HG03064 (cell line): ENCODE measurements at regions not wholly inside any gene's neighbourhood (a gene's known extent, or its start where the extent isn't known, plus 50 kb on each side); places are given as distances from the start of the nearest gene placed in this dataset.
"Not testable (repeated sequence)": the region's sequence is repeated elsewhere in the genome, so short reads cannot be mapped to it uniquely, and the experiment has no call there.

ENCODE experiments used
- ATAC-seq: cut with Tn5 transposase; IDR thresholded peaks from one replicate; pipeline ENCODE4 v1.9.1; 2021; ENCODE audit warnings: low read depth; ENCODE audit not compliant: unreplicated experiment

DNA sequence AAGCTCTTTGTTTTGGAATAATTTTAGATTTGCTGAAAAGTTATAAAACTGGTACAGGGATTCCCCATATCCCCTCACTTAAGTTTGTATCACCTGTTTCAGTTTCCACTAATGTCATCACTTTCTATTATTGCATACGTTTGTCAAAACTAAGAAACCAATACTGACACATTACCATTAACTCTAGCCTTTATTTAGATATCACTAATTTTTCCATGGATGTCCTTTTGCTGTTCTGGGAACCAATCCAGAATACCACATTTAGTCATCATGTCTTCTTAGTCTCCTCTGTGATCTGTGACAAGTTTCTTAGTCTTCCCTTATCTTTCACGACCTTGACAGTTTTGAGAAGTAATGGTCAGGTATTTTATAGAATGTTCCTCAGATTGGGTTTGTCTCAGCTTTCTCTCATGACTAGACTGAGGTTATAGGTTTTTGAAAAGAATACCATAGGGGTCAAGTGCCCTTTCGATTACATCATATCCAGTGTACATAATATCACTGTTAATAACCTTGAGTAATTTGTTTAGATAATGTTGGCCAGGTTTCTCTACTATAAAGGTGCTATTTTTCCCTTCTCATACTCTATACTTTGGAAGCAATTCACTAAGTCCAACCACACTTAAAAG is 51.9 kb upstream of the NMUR2 start:
- ATAC-seq = peak; percentile 65

GRCh38 chr5:152462021-152462721 is 57.1 kb upstream of the NMUR2 start:
- ATAC-seq = peak; percentile 80

DNA sequence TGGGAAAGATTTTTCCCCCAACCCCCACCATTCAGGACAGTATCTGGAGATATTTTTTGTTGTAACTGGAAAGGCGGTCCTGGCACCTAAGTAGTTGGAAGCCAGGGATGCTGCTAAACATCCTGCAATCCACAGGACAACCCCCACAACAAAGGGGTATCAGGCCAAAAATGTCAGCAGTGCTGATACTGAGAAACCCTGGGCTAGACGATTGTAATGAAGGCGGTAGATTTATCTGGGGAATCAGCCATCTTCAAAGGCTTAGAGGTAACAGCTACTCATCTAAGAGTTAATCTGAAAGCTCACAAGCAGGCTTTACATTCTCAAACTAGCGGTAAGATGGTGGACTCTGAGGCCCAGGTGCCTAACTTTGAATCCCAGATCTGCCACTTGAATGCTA is 59.0 kb upstream of the NMUR2 start:
- no peak for ATAC-seq

DNA sequence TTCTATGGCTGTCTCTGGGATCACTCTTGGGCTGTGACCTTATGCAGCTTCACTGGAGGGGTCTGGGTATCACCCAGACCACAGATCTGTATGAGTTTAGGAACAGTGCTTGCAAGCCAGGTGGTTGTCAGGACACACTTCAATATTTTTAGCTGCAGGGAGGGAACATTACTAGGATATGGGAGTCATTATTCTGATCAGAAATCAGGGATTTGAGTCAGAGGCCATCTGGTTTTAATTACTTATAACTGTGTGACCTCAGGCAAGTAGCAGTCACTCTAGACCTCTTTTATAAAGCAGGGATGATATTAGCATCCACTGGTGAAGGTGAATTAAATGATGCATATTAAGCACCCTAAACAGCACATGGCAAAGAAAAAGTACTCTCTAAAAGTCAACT is 60.1 kb upstream of the NMUR2 start:
- no peak for ATAC-seq

DNA sequence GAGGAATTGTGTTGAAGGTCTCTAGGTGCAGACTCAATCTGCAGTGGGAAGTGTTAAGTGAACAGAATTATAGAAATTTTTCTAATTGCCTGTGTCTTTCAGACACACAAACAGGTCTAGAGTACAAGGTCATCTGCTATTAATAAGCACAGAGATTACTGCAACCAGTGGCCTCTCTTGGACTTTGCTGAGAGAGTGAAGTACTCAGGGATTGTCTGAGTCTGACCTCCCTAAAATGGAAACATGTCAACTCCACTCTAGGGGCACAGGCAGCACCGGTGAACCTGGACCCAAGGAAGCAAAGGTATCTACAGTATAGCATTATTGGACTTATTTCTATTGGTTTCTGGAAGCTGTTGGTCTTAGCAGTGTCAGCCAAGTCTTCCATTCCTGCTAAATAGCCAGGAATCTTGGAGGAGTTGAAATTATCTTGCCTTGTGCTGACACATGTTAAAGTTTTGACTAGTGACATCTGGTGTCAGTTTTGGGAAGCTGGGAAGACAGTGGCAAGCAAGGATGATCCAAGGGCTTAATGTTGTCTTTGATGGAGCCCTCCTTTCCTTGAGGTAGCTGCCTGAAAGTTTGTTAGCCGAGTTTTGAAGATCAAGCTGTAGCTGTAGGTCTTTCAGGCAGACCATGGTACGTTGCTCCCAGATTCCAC is 61.1 kb upstream of the NMUR2 start:
- no peak for ATAC-seq

- no peak for ATAC-seq
Observed at GRCh38 chr5:152470167-152470566, 65.1 kb upstream of the NMUR2 start.

GRCh38 chr5:152472083-152472482 is 67.0 kb upstream of the NMUR2 start:
- no peak for ATAC-seq

DNA sequence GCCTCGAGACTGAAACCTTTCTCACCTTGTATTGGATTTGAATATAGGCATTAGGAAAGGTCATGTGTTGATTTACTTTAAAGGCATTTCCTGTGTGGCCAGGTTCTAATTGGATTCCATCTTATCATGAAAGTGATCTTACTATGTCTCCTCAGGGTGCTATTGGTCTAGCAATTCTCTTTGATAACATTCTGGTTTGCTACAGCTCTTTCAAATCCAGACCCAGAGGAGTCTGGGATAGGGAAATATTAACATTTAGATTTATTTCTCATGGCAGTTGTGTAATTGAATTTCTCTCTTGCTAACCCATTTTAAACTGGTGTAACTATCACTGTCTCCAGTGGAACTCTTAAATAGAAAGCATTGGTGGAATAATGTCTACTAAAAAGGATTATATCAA is 69.9 kb upstream of the NMUR2 start:
- no peak for ATAC-seq

DNA sequence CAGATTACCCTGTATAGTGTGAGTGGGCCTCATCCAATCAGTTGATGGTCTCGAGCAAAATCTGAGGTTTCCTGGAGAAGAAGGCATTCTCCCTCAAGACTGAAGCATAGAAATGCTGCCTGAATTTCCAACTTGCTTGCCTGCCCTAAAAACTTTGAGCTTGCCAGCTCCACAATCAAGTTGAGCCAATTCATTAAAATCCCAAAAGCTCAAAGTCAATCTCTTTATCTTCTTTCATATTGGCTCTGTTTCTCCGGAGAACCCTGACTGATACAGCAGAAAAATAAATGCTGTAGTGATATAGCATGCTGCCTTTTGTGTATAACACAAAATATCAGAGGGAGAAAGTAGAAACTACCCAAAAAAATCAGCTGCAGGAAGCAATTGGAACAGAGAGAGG is 72.5 kb upstream of the NMUR2 start:
- no peak for ATAC-seq

DNA sequence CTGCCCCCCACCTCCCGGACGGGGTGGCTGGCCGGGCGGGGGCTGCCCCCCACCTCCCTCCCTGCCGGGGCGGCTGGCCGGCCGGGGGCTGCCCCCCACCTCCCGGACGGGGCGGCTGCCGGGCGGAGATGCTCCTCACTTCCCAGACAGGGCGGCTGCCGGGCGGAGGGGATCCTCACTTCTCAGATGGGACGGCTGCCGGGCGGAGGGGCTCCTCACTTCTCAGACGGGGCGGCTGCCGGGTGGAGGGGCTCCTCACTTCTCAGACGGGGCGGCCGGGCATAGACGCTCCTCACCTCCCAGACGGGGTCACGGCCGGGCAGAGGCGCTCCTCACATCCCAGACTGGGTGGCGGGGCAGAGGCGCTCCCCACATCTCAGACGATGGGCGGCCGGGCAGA is 74.8 kb upstream of the NMUR2 start:
- ATAC-seq = not testable (repeated sequence)

DNA sequence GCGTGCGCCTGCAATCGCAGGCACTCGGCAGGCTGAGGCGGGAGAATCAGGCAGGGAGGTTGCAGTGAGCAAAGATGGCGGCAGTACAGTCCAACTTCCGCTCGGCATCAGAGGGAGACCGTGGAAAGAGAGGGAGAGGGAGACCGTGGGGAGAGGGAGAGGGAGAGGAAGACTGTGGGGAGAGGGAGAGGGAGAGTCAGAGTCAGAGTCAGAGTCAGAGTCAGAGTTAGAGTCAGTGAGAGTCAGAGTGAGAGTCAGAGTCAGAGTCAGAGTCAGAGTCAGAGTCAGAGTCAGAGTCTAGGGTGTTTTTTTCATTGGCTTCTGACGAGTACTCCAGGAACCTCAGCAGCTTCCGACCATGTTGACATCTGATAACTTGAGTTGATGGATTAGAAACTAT is 75.6 kb upstream of the NMUR2 start:
- not testable (repeated sequence) for ATAC-seq

- no peak for ATAC-seq
Observed at GRCh38 chr5:152487130-152487529, 82.1 kb upstream of the NMUR2 start.

- no peak for ATAC-seq
Observed at GRCh38 chr5:152488869-152489268, 83.8 kb upstream of the NMUR2 start.

DNA sequence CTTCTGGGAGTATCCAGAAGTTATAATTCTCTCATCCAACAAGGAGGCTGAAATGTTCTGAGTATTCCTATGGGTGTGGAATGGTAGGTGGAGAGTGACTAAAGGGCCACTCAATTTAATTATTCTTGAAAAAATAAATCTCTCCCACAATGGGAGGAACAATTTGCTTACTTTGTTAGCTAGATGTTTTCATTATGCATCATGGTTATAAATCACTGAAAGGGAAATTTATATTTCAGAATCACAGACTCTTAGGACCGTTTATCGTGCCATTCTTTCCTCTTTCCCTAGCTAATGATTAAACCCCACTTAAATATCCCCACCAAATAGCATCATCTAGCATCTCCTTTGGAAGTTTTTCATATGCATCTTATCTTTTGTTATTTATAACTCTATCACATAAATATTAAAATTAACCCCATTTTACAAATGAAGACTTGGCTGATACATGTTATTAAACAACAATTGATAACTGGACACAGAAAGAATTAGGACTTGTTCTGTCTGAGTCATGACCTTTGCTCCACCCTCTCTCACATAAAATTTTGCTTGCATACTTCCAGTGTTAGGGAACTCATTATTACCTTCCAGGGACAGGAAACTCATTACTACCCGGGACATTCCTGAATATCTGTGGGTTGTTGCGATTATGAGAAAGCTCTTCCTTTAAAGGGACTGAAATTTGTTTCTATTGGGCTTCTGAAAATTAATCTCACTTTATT is 94.9 kb upstream of the NMUR2 start:
- ATAC-seq = no peak

- ATAC-seq = no peak
Observed at GRCh38 chr5:152501294-152501693, 96.2 kb upstream of the NMUR2 start.

GRCh38 chr5:152503206-152503605 is 98.1 kb upstream of the NMUR2 start:
- no peak for ATAC-seq

DNA sequence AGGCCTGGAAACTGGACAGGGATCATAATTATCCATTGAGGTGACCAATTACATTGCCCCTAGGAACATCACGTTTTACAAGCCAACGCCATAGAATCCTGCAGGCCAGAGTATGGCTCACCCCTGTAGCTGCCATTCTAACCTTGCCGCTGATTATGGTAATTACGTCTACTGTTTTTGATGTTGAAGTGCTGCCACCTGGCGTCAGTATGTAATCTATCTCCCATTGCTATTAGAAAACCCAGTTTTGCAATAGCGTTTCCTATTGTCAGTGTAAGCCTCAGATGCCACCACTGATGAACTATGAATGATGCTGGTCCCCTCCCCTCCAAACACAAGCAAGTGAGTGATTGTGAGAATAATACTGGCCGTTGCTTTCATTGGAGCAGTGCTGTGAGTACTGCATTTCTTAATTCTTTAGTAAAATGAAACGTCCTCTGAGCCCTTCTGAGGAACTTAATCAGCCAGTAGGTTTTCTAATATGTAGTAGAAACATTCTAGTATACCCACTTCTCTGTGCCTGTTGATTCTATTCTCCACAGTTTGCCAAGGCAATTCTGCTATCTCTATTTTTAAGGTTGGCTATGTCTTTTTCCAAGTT is 100.5 kb upstream of the NMUR2 start:
- peak; percentile 84 for ATAC-seq

DNA sequence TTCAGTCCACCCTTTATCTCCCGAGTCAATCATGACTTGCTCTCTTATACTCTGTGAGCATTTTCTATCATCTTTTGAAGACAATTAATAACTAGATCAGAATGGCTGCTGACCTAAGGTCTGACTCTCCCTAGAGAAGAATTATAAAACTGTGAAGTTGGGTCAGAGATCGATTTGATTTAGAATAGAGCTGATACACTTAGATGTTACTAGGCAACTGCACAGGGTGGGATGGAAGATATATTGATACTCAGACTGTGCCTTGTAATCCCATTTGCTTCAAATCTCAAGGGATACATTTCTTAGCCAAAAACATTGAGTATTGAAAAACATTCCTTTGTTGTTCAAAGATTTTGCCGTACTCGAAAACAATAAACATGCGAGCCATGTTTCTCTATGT is 106.0 kb upstream of the NMUR2 start:
- ATAC-seq = no peak

GRCh38 chr5:152511531-152512132 is 106.6 kb upstream of the NMUR2 start:
- no peak for ATAC-seq

- ATAC-seq = no peak
Observed at GRCh38 chr5:152514827-152515397, 109.8 kb upstream of the NMUR2 start.
